A549 (cell line): ENCODE measurements at regions not wholly inside any gene's neighbourhood (a gene's known extent, or its start where the extent isn't known, plus 50 kb on each side); places are given as distances from the start of the nearest gene placed in this dataset.

Source experiments
- ATAC-seq, 2 experiments: fragments of 200-7000 bp in 1 of 2; fragments of >200 bp in 1 of 2; cut with Nextera tagmentation in 1 of 2; cut with Tn5 transposase in 1 of 2; 3 replicates each; pipeline versions ENCODE4 v1.8.0 to v1.9.1; 2018 to 2020; ENCODE audit warnings: mild to moderate bottlenecking in 1 of 2, moderate library complexity in 1 of 2
- CTCF ChIA-PET: fragments of 300-600 bp; sonication (Branson Sonifier 250); formaldehyde crosslinking; extraction: SDS; loops from one replicate; lab custom pipeline; 2021; ENCODE audit warnings: antibody characterized with exemption, inconsistent platforms; lab: Yijun Ruan, JAX
- POLR2A ChIA-PET: fragments of 350-600 bp; formaldehyde crosslinking; extraction: SDS; loops from one replicate; lab custom pipeline; 2021; ENCODE audit warnings: antibody characterized with exemption, inconsistent platforms; lab: Yijun Ruan, JAX
- DNase-seq, 2 experiments: peaks; one replicate each; pipeline versions ENCODE4 v3.0.0 to v3.0.0-alpha.2; 2011 to 2016; ENCODE audit warnings: low read depth in 1 of 2, low spot score in 1 of 2
- FAIRE-seq: peaks from 2 replicates; lab custom pipeline; 2011; peaks lifted over from hg19 to GRCh38; lab: Jason Lieb, UNC
- H3K27ac ChIP-seq, 2 experiments: fragments of >200 bp; sonication (Bioruptor Twin); formaldehyde crosslinking; 3 replicates each; pipeline ENCODE4 v1.5.1; 2016 to 2017
- H3K4me1 ChIP-seq: fragments of >200 bp; sonication (Bioruptor Twin); formaldehyde crosslinking; 3 replicates; pipeline ENCODE4 v1.6.1; 2016
- H3K4me2 ChIP-seq: fragments of >200 bp; sonication (Bioruptor Twin); formaldehyde crosslinking; 3 replicates; pipeline ENCODE4 v1.6.1; 2016
- H3K4me3 ChIP-seq: fragments of >200 bp; sonication (Bioruptor Twin); formaldehyde crosslinking; 3 replicates; pipeline ENCODE4 v1.5.1; 2016
- H3K9me3 ChIP-seq: fragments of >200 bp; sonication (Bioruptor Twin); formaldehyde crosslinking; 3 replicates; pipeline ENCODE4 v1.6.1; 2016
- CBX8 ChIP-seq: fragments of 200-600 bp; sonication (generic); IDR thresholded peaks from 2 replicates; pipeline ENCODE4 v1.6.1; 2016
- E2F6 ChIP-seq: IDR thresholded peaks from 2 replicates; pipeline ENCODE4 v1.6.1; 2012; ENCODE audit warnings: low read depth, borderline replicate concordance
- EP300 ChIP-seq, 2 experiments: fragments of >200 bp; sonication (Bioruptor Twin); formaldehyde crosslinking; IDR thresholded peaks; 2 replicates in 1 of 2; 3 replicates in 1 of 2; pipeline ENCODE4 v1.6.1; 2016 to 2017
- FOSL2 ChIP-seq, 2 experiments: fragments of 450-650 bp in 1 of 2; fragments of >200 bp in 1 of 2; sonication (Bioruptor Twin) in 1 of 2; formaldehyde crosslinking; IDR thresholded peaks; 2 replicates each; pipeline versions ENCODE4 v1.5.0 to v1.6.1; 2016 to 2020; ENCODE audit warnings: mild to moderate bottlenecking in 1 of 2, moderate library complexity in 1 of 2
- HDAC2 ChIP-seq: fragments of 200-600 bp; sonication (generic); IDR thresholded peaks from 2 replicates; pipeline ENCODE4 v1.6.1; 2016
- HOXB13 ChIP-seq: fragments of 250-450 bp; sonication (Bioruptor Pico); IDR thresholded peaks from 2 replicates; pipeline ENCODE4 v1.5.0; 2020; ENCODE audit warnings: low read depth, mild to moderate bottlenecking, moderate library complexity
- HOXB5 ChIP-seq: fragments of 250-450 bp; sonication (Bioruptor Pico); IDR thresholded peaks from 2 replicates; pipeline ENCODE4 v1.5.0; 2020; ENCODE audit warnings: mild to moderate bottlenecking, moderate library complexity
- JUN ChIP-seq, 2 experiments: fragments of >200 bp; sonication (Bioruptor Twin); formaldehyde crosslinking; IDR thresholded peaks; 2 replicates in 1 of 2; 3 replicates in 1 of 2; pipeline ENCODE4 v1.6.1; 2016 to 2017
- JUNB ChIP-seq: fragments of >200 bp; sonication (Bioruptor Twin); formaldehyde crosslinking; IDR thresholded peaks from 2 replicates; pipeline ENCODE4 v1.6.1; 2016
- MAX ChIP-seq: IDR thresholded peaks from 2 replicates; pipeline ENCODE4 v1.6.1; 2012
- NFE2L2 ChIP-seq: fragments of 150-350 bp; conservative IDR thresholded peaks from 2 replicates; pipeline ENCODE4 v1.6.1; 2014; ENCODE audit warnings: low read length
- POLR2AphosphoS2 ChIP-seq: conservative IDR thresholded peaks from 2 replicates; pipeline ENCODE4 v1.6.1; 2012; ENCODE audit warnings: low read length, improper control_type of control experiment, inconsistent platforms
- RCOR1 ChIP-seq: fragments of 150-350 bp; IDR thresholded peaks from 2 replicates; pipeline ENCODE4 v1.6.1; 2014; ENCODE audit warnings: antibody characterized with exemption, low read length, low read depth
- REST ChIP-seq: fragments of 200-600 bp; sonication (generic); IDR thresholded peaks from 2 replicates; pipeline ENCODE4 v1.6.1; 2016; ENCODE audit warnings: antibody characterized with exemption, mild to moderate bottlenecking, moderate library complexity
- RFX5 ChIP-seq: fragments of 450-650 bp; IDR thresholded peaks from 2 replicates; pipeline ENCODE4 v1.7.1; 2014; ENCODE audit warnings: antibody characterized with exemption, mild to moderate bottlenecking, moderate library complexity
- TP53 ChIP-seq: fragments of 250-450 bp; sonication (Bioruptor Pico); IDR thresholded peaks from 2 replicates; pipeline ENCODE4 v1.5.0; 2021; ENCODE audit warnings: mild to moderate bottlenecking, moderate library complexity
- USF2 ChIP-seq: fragments of 450-650 bp; IDR thresholded peaks from 2 replicates; pipeline ENCODE4 v1.6.1; 2014; ENCODE audit warnings: antibody characterized with exemption
- ZC3H11A ChIP-seq: fragments of 450-650 bp; IDR thresholded peaks from 2 replicates; pipeline ENCODE4 v1.6.1; 2014; ENCODE audit warnings: antibody characterized with exemption, mild to moderate bottlenecking
- ZNF302 ChIP-seq: fragments of 250-450 bp; sonication (Bioruptor Pico); IDR thresholded peaks from 2 replicates; pipeline ENCODE4 v1.9.0; 2021; ENCODE audit warnings: inconsistent platforms, mild to moderate bottlenecking, moderate library complexity
- ZSCAN20 ChIP-seq: fragments of 250-450 bp; sonication (Bioruptor Pico); IDR thresholded peaks from 2 replicates; pipeline ENCODE4 v1.8.0; 2022; ENCODE audit warnings: mild to moderate bottlenecking, moderate library complexity
- WGBS: methylation state at CpG from one replicate; pipeline ENCODE4 v1.1.6; 2017; ENCODE audit errors: missing lambda C conversion rate; 5-methylcytosine and 5-hydroxymethylcytosine counted together
- TF ChIP-seq, protein P1 (sequence below): fragments of 150-350 bp; IDR thresholded peaks from 2 replicates; pipeline ENCODE4 v1.6.1; 2014; ENCODE audit warnings: low read depth, mild to moderate bottlenecking, low read length
- TF ChIP-seq, protein P2 (sequence below): fragments of >200 bp; sonication (Bioruptor Twin); formaldehyde crosslinking; IDR thresholded peaks from 3 replicates; pipeline ENCODE4 v1.5.1; 2016

DNA sequence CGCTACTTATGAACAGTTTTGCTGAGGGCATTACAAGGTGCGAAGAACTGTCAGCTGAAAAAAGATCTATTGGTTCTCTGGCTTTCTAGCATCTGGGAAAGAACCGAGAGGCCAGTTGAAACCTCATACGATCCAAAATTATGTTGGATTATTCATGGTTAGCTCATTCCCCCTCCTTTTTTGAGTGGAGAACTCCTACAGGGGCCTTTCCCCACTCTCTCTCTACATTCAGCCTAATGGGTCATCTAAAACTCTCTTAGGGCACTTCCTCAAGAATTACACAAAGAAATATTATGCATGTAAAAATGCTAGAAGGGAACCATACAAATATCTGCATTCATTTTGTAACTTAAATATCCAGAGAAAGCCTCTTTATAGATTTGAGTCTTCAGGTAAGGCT is 358.2 kb downstream of the ADGRL2 start (continued):
- TF ChIP-seq CBX8 = no peak

DNA sequence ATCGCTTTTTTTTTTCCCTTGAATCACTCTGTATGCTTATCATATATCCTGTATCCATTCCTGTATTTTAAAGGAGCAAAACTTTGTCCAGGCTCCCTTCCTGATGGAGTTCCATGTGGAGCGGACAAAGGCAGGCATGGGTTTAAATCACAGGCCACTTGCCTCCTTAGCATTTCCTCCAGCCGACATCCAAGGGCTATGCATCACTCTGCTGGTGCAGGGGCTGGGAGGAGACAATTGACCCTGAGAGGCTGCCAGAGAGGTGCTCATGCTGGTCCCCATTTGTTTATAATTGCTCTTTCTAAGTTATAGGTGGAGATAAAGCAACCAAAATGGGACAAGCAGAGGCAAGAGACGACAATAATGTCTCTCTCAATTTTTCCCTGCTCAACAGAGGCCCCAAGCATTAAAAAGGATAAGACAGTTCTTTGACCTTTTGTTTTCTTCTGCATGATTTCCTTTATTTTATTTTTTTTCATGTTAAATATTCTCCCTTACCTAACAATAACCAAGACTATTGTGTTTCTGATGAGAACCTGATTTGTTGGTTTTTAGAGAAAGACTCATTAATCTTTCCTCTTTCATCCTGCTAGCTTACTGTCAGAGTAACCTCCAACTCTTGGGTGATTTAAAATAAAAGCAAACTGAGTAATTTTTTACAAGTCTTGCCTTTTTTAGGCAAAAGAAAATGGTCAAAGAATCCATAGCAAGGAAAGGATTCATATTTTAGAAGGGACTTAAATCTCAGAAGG is 353.7 kb downstream of the ADGRL2 start:
- ChIA-PET POLR2A (no interaction called here), CTCF (no interaction called here)
- H3K9me3 ChIP-seq = no peaks in the 10 kb centered on the region
- FAIRE-seq = no peak
- H3K4me3 ChIP-seq = no peak overlapping the region
- DNase-seq = no peak
- no peak overlapping the region for H3K4me2 ChIP-seq
- no peak for TF ChIP-seq REST
- no peak for TF ChIP-seq TP53 (CRISPR knock-in tag)
- no peak for TF ChIP-seq ZSCAN20 (CRISPR knock-in tag)
- no peak for TF ChIP-seq POLR2AphosphoS2
- TF ChIP-seq, protein P1, sequence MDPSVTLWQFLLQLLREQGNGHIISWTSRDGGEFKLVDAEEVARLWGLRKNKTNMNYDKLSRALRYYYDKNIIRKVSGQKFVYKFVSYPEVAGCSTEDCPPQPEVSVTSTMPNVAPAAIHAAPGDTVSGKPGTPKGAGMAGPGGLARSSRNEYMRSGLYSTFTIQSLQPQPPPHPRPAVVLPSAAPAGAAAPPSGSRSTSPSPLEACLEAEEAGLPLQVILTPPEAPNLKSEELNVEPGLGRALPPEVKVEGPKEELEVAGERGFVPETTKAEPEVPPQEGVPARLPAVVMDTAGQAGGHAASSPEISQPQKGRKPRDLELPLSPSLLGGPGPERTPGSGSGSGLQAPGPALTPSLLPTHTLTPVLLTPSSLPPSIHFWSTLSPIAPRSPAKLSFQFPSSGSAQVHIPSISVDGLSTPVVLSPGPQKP = no peak
- TF ChIP-seq USF2 = no peak
- no peak for TF ChIP-seq ZC3H11A
- no peak for TF ChIP-seq EP300 (IDR thresholded peaks at IDR 0.05)
- no peak for TF ChIP-seq JUN (IDR thresholded peaks at IDR 0.05)
- TF ChIP-seq E2F6 = no peak
- no peak for ATAC-seq
- 63% methylated on average over 4 of the region's 4 CpGs for WGBS
- no peak overlapping the region for H3K27ac ChIP-seq
- H3K4me1 ChIP-seq = no peaks in the 10 kb centered on the region

DNA sequence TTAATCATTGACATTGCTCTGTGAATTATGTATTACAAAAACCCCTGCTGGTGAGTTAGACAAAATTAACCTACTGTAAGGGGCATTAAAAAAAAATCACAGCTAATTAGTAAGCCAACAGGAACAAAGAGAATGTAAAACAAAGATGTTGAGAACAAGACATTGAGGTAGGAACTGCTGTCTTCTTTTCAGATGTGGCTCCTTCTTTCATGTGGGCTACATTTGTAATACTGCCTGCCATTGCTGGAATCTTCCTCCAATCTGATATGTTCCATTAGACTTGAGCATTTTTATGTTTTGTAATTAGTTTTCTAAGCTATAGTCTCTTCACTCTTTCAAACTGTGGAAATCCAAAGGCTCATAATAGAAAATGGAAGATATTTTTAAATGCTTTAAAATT is 353.0 kb downstream of the ADGRL2 start:
- FAIRE-seq (no peak), ATAC-seq (no peak), DNase-seq (no peak)
- ChIA-PET CTCF (no interaction called here), POLR2A (no interaction called here)
- Histone ChIP-seq H3K27ac (no peak overlapping the region), H3K4me1 (no peaks in the 10 kb centered on the region), H3K4me3 (no peak overlapping the region), H3K4me2 (no peak overlapping the region), H3K9me3 (no peaks in the 10 kb centered on the region)
- TF ChIP-seq ZNF302 (CRISPR knock-in tag) (no peak), RFX5 (no peak), RCOR1 (no peak), HDAC2 (no peak), JUNB (no peak), FOSL2 (IDR thresholded peaks at IDR 0.05) (no peak), FOSL2 (CRISPR knock-in tag; IDR thresholded peaks at IDR 0.05) (no peak), HOXB13 (no peak), TP53 (CRISPR knock-in tag) (no peak), NFE2L2 (no peak), MAX (no peak), JUN (IDR thresholded peaks at IDR 0.05) (no peak), HOXB5 (CRISPR knock-in tag) (no peak), ZSCAN20 (CRISPR knock-in tag) (no peak)
- TF ChIP-seq, protein P2, sequence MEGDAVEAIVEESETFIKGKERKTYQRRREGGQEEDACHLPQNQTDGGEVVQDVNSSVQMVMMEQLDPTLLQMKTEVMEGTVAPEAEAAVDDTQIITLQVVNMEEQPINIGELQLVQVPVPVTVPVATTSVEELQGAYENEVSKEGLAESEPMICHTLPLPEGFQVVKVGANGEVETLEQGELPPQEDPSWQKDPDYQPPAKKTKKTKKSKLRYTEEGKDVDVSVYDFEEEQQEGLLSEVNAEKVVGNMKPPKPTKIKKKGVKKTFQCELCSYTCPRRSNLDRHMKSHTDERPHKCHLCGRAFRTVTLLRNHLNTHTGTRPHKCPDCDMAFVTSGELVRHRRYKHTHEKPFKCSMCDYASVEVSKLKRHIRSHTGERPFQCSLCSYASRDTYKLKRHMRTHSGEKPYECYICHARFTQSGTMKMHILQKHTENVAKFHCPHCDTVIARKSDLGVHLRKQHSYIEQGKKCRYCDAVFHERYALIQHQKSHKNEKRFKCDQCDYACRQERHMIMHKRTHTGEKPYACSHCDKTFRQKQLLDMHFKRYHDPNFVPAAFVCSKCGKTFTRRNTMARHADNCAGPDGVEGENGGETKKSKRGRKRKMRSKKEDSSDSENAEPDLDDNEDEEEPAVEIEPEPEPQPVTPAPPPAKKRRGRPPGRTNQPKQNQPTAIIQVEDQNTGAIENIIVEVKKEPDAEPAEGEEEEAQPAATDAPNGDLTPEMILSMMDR = no peak
